ENCODE measurements at regions not wholly inside any gene's neighbourhood (a gene's known extent, or its start where the extent isn't known, plus 50 kb on each side); places are given as distances from the start of the nearest gene placed in this dataset.

DNA sequence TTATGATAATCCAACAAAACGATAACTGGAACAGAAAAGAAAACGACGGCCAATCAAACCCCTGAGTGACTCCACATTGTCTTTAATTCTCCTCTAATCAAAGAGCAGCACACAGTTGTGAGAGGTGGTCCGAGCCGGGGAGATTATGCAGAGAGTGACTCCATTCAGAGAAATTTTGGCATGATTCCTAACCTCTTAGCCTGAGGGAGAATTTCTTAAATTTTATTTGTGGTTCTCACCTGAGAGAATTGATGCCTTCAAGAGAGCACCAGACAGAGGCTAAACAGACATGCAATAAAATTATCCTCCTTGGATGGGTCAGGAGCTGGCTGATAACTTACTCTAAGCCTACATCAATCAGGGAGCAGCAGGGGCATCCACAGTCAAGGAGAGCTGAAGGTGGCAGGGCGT lies 310.0 kb upstream of the KLF12 start:
- TF ChIP-seq, protein P1, sequence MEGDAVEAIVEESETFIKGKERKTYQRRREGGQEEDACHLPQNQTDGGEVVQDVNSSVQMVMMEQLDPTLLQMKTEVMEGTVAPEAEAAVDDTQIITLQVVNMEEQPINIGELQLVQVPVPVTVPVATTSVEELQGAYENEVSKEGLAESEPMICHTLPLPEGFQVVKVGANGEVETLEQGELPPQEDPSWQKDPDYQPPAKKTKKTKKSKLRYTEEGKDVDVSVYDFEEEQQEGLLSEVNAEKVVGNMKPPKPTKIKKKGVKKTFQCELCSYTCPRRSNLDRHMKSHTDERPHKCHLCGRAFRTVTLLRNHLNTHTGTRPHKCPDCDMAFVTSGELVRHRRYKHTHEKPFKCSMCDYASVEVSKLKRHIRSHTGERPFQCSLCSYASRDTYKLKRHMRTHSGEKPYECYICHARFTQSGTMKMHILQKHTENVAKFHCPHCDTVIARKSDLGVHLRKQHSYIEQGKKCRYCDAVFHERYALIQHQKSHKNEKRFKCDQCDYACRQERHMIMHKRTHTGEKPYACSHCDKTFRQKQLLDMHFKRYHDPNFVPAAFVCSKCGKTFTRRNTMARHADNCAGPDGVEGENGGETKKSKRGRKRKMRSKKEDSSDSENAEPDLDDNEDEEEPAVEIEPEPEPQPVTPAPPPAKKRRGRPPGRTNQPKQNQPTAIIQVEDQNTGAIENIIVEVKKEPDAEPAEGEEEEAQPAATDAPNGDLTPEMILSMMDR (IDR thresholded peaks at IDR 0.05; ENCODE audit: insufficient read depth, low read length, poor library complexity, severe bottlenecking), result no peak
- TF ChIP-seq EZH2phosphoT487 (conservative IDR thresholded peaks at IDR 0.05; ENCODE audit: low read length), result no peak

All from SU-DHL-6 (cell line).